ENCODE measurements at regions not wholly inside any gene's neighbourhood (a gene's known extent, or its start where the extent isn't known, plus 50 kb on each side); places are given as distances from the start of the nearest gene placed in this dataset.

DNA sequence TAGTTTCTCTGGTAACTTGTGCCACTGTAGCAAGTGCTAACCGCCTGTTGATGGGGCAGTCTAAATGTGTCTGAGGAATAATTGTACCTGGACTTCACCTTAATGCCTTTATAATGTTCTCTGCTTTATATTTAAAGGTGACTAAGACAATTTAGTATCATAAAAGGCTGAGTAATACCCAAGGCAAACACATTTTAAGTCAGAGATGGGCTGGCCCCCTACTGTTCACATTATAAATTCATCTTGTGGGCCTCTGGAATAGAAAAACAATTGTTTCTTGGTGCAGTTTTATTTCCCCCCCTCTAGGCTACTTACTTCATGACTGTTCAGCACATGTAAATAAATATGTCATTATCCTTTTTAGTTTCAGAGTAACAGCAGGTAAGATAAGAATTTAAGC lies 559.3 kb upstream of the PIK3C3 start:
- H3K36me3 Mint-ChIP-seq: no peaks in the 10 kb centered on the region
- Histone ChIP-seq H3K4me3 (ENCODE audit: low read length) (no peak overlapping the region), H3K27me3 (ENCODE audit: control insufficient read depth, insufficient read depth, low read length) (no peaks in the 10 kb centered on the region), H3K27ac (ENCODE audit: low read length) (no peak overlapping the region), H3K36me3 (ENCODE audit: control insufficient read depth, insufficient read depth, low read length) (no peaks in the 10 kb centered on the region), H3K9me3 (ENCODE audit: control insufficient read depth, insufficient read depth, low read length) (no peaks in the 10 kb centered on the region), H3K4me1 (ENCODE audit: control insufficient read depth, insufficient read depth, low read length) (no peaks in the 10 kb centered on the region)
- intact Hi-C loops (cut with micrococcal nuclease): no loop called here
- no peaks in the 10 kb centered on the region for H3K4me1 Mint-ChIP-seq
- ATAC-seq (no peak), DNase-seq (no peak)
- no peak for TF ChIP-seq CTCF (IDR thresholded peaks at IDR 0.05)
- H3K27me3 Mint-ChIP-seq (ENCODE audit: low read depth in 2 of 2): no peaks in the 10 kb centered on the region
- no peak overlapping the region for H3K27ac Mint-ChIP-seq
- H3K9me3 Mint-ChIP-seq: peaks cover 6 to 11% of the 10 kb centered on the region in 2 donors
- WGBS (ENCODE audit: insufficient coverage): no CpG with 5 or more reads among the region's 1 CpG
- no peak overlapping the region for H3K4me3 Mint-ChIP-seq

DNA sequence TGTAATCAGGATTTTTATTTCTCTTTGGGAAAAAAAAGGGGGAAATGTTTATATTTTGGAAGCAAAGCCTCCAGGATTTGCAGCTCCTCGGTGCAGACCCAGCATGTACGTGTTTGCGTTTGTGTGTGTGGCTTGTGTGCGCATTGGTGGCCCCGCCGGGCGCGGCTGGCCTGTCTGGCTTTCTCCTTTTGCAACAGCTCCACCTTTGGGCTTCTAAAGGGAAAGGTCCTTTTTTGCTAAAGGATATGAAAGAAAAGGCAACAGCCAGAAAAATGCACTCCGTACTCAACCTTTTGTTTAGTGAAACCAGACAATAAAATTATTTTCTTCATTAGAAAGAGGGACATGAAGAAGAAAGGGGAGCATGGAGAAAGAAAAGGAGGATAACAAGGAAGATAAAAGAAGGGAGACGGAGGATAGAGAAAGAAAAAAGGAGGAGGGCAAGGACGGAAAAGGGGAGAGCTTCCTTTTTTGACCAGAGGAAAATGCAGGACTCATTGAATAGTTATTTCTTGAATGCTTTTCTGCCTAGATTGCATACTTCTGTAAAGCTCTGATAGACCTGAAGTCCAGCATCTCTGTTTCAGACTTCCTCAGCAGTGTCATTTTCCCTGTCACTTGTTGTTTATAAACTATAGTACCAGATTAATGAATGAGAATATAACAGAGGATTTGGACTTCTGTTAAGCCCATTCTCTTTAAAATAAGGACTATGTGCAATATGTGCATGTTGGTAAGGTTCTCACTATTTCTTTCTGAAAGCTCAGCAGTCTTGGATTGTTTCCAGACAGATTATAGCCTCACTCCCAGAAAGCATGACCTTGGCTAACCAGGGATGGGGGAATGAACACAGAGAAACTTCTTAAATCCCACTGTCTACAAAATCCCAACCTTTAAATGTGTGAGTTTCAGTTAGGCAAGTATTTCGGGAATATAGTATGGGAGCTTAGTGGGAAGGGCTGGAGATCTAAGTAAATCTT lies 563.1 kb upstream of the PIK3C3 start:
- DNase-seq (no peak), ATAC-seq (no peak)
- Mint-ChIP-seq H3K4me3 (no peak overlapping the region), H3K9me3 (peaks cover 2 to 3% of the 10 kb centered on the region in 2 donors), H3K27me3 (ENCODE audit: low read depth in 2 of 2) (no peaks in the 10 kb centered on the region), H3K36me3 (no peaks in the 10 kb centered on the region), H3K4me1 (no peaks in the 10 kb centered on the region), H3K27ac (no peak overlapping the region)
- no peak overlapping the region for H3K4me3 ChIP-seq (ENCODE audit: low read length)
- no peak for TF ChIP-seq CTCF (IDR thresholded peaks at IDR 0.05)
- H3K27ac ChIP-seq (ENCODE audit: low read length): no peak overlapping the region
- intact Hi-C loops (cut with micrococcal nuclease): no loop called here
- WGBS (ENCODE audit: insufficient coverage): 17% methylated on average over 11 of the region's 12 CpGs
- no peaks in the 10 kb centered on the region for H3K4me1 ChIP-seq (ENCODE audit: control insufficient read depth, insufficient read depth, low read length)
- H3K9me3 ChIP-seq (ENCODE audit: control insufficient read depth, insufficient read depth, low read length): no peaks in the 10 kb centered on the region
- no peaks in the 10 kb centered on the region for H3K36me3 ChIP-seq (ENCODE audit: control insufficient read depth, insufficient read depth, low read length)
- H3K27me3 ChIP-seq (ENCODE audit: control insufficient read depth, insufficient read depth, low read length): no peaks in the 10 kb centered on the region

DNA sequence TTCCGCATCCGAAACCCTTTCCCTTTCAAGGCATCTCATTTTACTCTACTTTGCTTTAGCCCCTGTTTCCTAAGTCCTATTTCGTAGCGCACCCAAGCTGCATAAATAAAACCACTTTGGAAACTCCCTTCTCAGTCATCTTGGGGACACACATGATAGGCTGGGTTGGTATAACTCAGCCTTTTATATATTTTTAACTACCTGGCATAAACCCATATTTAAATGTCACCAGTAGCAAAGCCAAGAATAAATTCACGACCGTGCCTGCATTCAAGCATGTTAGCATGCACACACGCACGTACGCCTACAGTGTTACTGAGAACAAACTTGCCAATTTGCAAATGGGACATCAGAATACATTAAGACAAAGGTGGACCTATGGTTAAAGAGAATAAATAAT lies 564.7 kb upstream of the PIK3C3 start:
- Mint-ChIP-seq H3K9me3 (peaks cover 3 to 6% of the 10 kb centered on the region in 2 donors), H3K4me3 (no peak overlapping the region), H3K36me3 (no peaks in the 10 kb centered on the region), H3K27me3 (ENCODE audit: low read depth in 2 of 2) (no peaks in the 10 kb centered on the region), H3K27ac (no peak overlapping the region), H3K4me1 (no peaks in the 10 kb centered on the region)
- Histone ChIP-seq H3K36me3 (ENCODE audit: control insufficient read depth, insufficient read depth, low read length) (no peaks in the 10 kb centered on the region), H3K9me3 (ENCODE audit: control insufficient read depth, insufficient read depth, low read length) (no peaks in the 10 kb centered on the region), H3K27me3 (ENCODE audit: control insufficient read depth, insufficient read depth, low read length) (no peaks in the 10 kb centered on the region), H3K4me1 (ENCODE audit: control insufficient read depth, insufficient read depth, low read length) (no peaks in the 10 kb centered on the region), H3K4me3 (ENCODE audit: low read length) (no peak overlapping the region), H3K27ac (ENCODE audit: low read length) (no peak overlapping the region)
- ATAC-seq (no peak), DNase-seq (no peak)
- WGBS (ENCODE audit: insufficient coverage): 32% methylated on average over 9 of the region's 9 CpGs
- no peak for TF ChIP-seq CTCF (IDR thresholded peaks at IDR 0.05)
- intact Hi-C loops (cut with micrococcal nuclease): no loop called here
